Activated naive CD8-positive, alpha-beta T cell treated with anti-CD3 and anti-CD28 coated beads for 36 hours (primary cell): ENCODE measurements at regions not wholly inside any gene's neighbourhood (a gene's known extent, or its start where the extent isn't known, plus 50 kb on each side); places are given as distances from the start of the nearest gene placed in this dataset.

Experiments used
- DNase-seq: peaks from one replicate; pipeline ENCODE4 v3.0.0; 2021
- H3K27ac Mint-ChIP-seq: one replicate; pipeline ENCODE4 v1.8.0; 2022; ENCODE audit warnings: mild to moderate bottlenecking, moderate library complexity, mixed read lengths
- H3K27me3 Mint-ChIP-seq: one replicate; pipeline ENCODE4 v1.8.0; 2022; ENCODE audit warnings: mild to moderate bottlenecking, mixed read lengths
- H3K36me3 Mint-ChIP-seq: one replicate; pipeline ENCODE4 v1.8.0; 2021; ENCODE audit warnings: mild to moderate bottlenecking, mixed read lengths
- H3K4me1 Mint-ChIP-seq: one replicate; pipeline ENCODE4 v1.8.0; 2021; ENCODE audit warnings: mixed read lengths
- H3K4me3 Mint-ChIP-seq: one replicate; pipeline ENCODE4 v1.8.0; 2022; ENCODE audit warnings: mild to moderate bottlenecking, moderate library complexity, mixed read lengths
- H3K9me3 Mint-ChIP-seq: one replicate; pipeline ENCODE4 v1.8.0; 2022; ENCODE audit warnings: mixed read lengths

- H3K4me3 Mint-ChIP-seq: no peak overlapping the region
- no peak for DNase-seq
- no peaks in the 10 kb centered on the region for H3K4me1 Mint-ChIP-seq
- H3K9me3 Mint-ChIP-seq: peaks cover 2% of the 10 kb centered on the region
- no peaks in the 10 kb centered on the region for H3K36me3 Mint-ChIP-seq
- H3K27me3 Mint-ChIP-seq: no peaks in the 10 kb centered on the region
- H3K27ac Mint-ChIP-seq: no peak overlapping the region
Measured at GRCh38 chr5:101929628-101930027, 366.5 kb downstream of the SLCO4C1 start.

GRCh38 chr5:101917166-101917565, 378.9 kb downstream of the SLCO4C1 start:
- H3K4me1 Mint-ChIP-seq: no peaks in the 10 kb centered on the region
- no peaks in the 10 kb centered on the region for H3K27me3 Mint-ChIP-seq
- H3K9me3 Mint-ChIP-seq: peaks cover 2% of the 10 kb centered on the region
- H3K36me3 Mint-ChIP-seq: no peaks in the 10 kb centered on the region
- H3K27ac Mint-ChIP-seq: no peak overlapping the region
- H3K4me3 Mint-ChIP-seq: no peak overlapping the region
- DNase-seq: no peak

- DNase-seq: no peak
- Mint-ChIP-seq H3K9me3 (peaks cover 2% of the 10 kb centered on the region), H3K36me3 (no peaks in the 10 kb centered on the region), H3K27ac (no peak overlapping the region), H3K27me3 (no peaks in the 10 kb centered on the region), H3K4me3 (no peak overlapping the region), H3K4me1 (no peaks in the 10 kb centered on the region)
Measured at GRCh38 chr5:101915554-101915953, 380.5 kb downstream of the SLCO4C1 start.

GRCh38 chr5:101904736-101905135, 391.3 kb downstream of the SLCO4C1 start:
- H3K36me3 Mint-ChIP-seq: no peaks in the 10 kb centered on the region
- no peak overlapping the region for H3K4me3 Mint-ChIP-seq
- no peak for DNase-seq
- no peaks in the 10 kb centered on the region for H3K4me1 Mint-ChIP-seq
- H3K27me3 Mint-ChIP-seq: no peaks in the 10 kb centered on the region
- H3K9me3 Mint-ChIP-seq: no peaks in the 10 kb centered on the region
- H3K27ac Mint-ChIP-seq: no peak overlapping the region

GRCh38 chr5:101897914-101898313, 398.2 kb downstream of the SLCO4C1 start:
- no peak for DNase-seq
- no peaks in the 10 kb centered on the region for H3K36me3 Mint-ChIP-seq
- no peaks in the 10 kb centered on the region for H3K4me1 Mint-ChIP-seq
- no peak overlapping the region for H3K4me3 Mint-ChIP-seq
- no peaks in the 10 kb centered on the region for H3K27me3 Mint-ChIP-seq
- H3K27ac Mint-ChIP-seq: no peak overlapping the region
- peaks cover 3% of the 10 kb centered on the region for H3K9me3 Mint-ChIP-seq

GRCh38 chr5:101894985-101895384, 401.1 kb downstream of the SLCO4C1 start:
- peaks cover 3% of the 10 kb centered on the region for H3K9me3 Mint-ChIP-seq
- H3K4me1 Mint-ChIP-seq: no peaks in the 10 kb centered on the region
- H3K27me3 Mint-ChIP-seq: no peaks in the 10 kb centered on the region
- no peak overlapping the region for H3K27ac Mint-ChIP-seq
- no peak overlapping the region for H3K4me3 Mint-ChIP-seq
- H3K36me3 Mint-ChIP-seq: no peaks in the 10 kb centered on the region
- no peak for DNase-seq

GRCh38 chr5:101878190-101878589, 417.9 kb downstream of the SLCO4C1 start:
- H3K36me3 Mint-ChIP-seq: no peaks in the 10 kb centered on the region
- no peak overlapping the region for H3K27ac Mint-ChIP-seq
- H3K4me3 Mint-ChIP-seq: no peak overlapping the region
- no peaks in the 10 kb centered on the region for H3K9me3 Mint-ChIP-seq
- H3K4me1 Mint-ChIP-seq: no peaks in the 10 kb centered on the region
- no peak for DNase-seq
- H3K27me3 Mint-ChIP-seq: no peaks in the 10 kb centered on the region

GRCh38 chr5:101877451-101877850, 418.6 kb downstream of the SLCO4C1 start:
- Mint-ChIP-seq H3K36me3 (no peaks in the 10 kb centered on the region), H3K9me3 (no peaks in the 10 kb centered on the region), H3K27ac (no peak overlapping the region), H3K4me3 (no peak overlapping the region), H3K27me3 (no peaks in the 10 kb centered on the region), H3K4me1 (no peaks in the 10 kb centered on the region)
- no peak for DNase-seq

GRCh38 chr5:101866473-101866872, 429.6 kb downstream of the SLCO4C1 start:
- H3K36me3 Mint-ChIP-seq: no peaks in the 10 kb centered on the region
- no peak for DNase-seq
- no peak overlapping the region for H3K27ac Mint-ChIP-seq
- no peak overlapping the region for H3K4me3 Mint-ChIP-seq
- no peaks in the 10 kb centered on the region for H3K27me3 Mint-ChIP-seq
- H3K4me1 Mint-ChIP-seq: no peaks in the 10 kb centered on the region
- H3K9me3 Mint-ChIP-seq: peaks cover 9% of the 10 kb centered on the region

- H3K27me3 Mint-ChIP-seq: no peaks in the 10 kb centered on the region
- H3K4me3 Mint-ChIP-seq: no peak overlapping the region
- peaks cover 6% of the 10 kb centered on the region for H3K9me3 Mint-ChIP-seq
Measured at GRCh38 chr5:101860563-101860962, 435.5 kb downstream of the SLCO4C1 start.

GRCh38 chr5:101860145-101860544, 435.9 kb downstream of the SLCO4C1 start:
- no peaks in the 10 kb centered on the region for H3K4me1 Mint-ChIP-seq
- no peak overlapping the region for H3K4me3 Mint-ChIP-seq
- DNase-seq: no peak
- H3K27ac Mint-ChIP-seq: no peak overlapping the region
- no peaks in the 10 kb centered on the region for H3K27me3 Mint-ChIP-seq
- H3K9me3 Mint-ChIP-seq: peaks cover 6% of the 10 kb centered on the region
- H3K36me3 Mint-ChIP-seq: no peaks in the 10 kb centered on the region

More at GRCh38 chr5:101860563-101860962, 435.5 kb downstream of the SLCO4C1 start:
- Mint-ChIP-seq H3K27ac (no peak overlapping the region), H3K4me1 (no peaks in the 10 kb centered on the region), H3K36me3 (no peaks in the 10 kb centered on the region)
- no peak for DNase-seq

- no peaks in the 10 kb centered on the region for H3K27me3 Mint-ChIP-seq
- DNase-seq: no peak
- H3K36me3 Mint-ChIP-seq: no peaks in the 10 kb centered on the region
- H3K27ac Mint-ChIP-seq: no peak overlapping the region
- H3K9me3 Mint-ChIP-seq: peaks cover 3% of the 10 kb centered on the region
- no peaks in the 10 kb centered on the region for H3K4me1 Mint-ChIP-seq
- no peak overlapping the region for H3K4me3 Mint-ChIP-seq
Measured at GRCh38 chr5:101846496-101846895, 449.6 kb downstream of the SLCO4C1 start.

GRCh38 chr5:101843055-101843454, 453.0 kb downstream of the SLCO4C1 start:
- DNase-seq: no peak
- Mint-ChIP-seq H3K36me3 (no peaks in the 10 kb centered on the region), H3K27me3 (no peaks in the 10 kb centered on the region), H3K4me3 (no peak overlapping the region), H3K4me1 (no peaks in the 10 kb centered on the region), H3K9me3 (peaks cover 2% of the 10 kb centered on the region), H3K27ac (no peak overlapping the region)

- Mint-ChIP-seq H3K27me3 (no peaks in the 10 kb centered on the region), H3K27ac (no peak overlapping the region), H3K36me3 (no peaks in the 10 kb centered on the region), H3K4me3 (no peak overlapping the region), H3K4me1 (no peaks in the 10 kb centered on the region), H3K9me3 (no peaks in the 10 kb centered on the region)
- DNase-seq: no peak
Measured at GRCh38 chr5:101838435-101838834, 457.6 kb downstream of the SLCO4C1 start.

- no peak for DNase-seq
- H3K9me3 Mint-ChIP-seq: peaks cover 8% of the 10 kb centered on the region
- H3K4me3 Mint-ChIP-seq: no peak overlapping the region
- H3K36me3 Mint-ChIP-seq: no peaks in the 10 kb centered on the region
- H3K27me3 Mint-ChIP-seq: no peaks in the 10 kb centered on the region
- H3K4me1 Mint-ChIP-seq: no peaks in the 10 kb centered on the region
- H3K27ac Mint-ChIP-seq: no peak overlapping the region
Measured at GRCh38 chr5:101829255-101829654, 466.8 kb downstream of the SLCO4C1 start.

GRCh38 chr5:101811466-101811865, 484.6 kb downstream of the SLCO4C1 start:
- no peaks in the 10 kb centered on the region for H3K9me3 Mint-ChIP-seq
- peaks cover 2% of the 10 kb centered on the region for H3K36me3 Mint-ChIP-seq
- no peak overlapping the region for H3K4me3 Mint-ChIP-seq
- DNase-seq: no peak
- no peak overlapping the region for H3K27ac Mint-ChIP-seq
- no peaks in the 10 kb centered on the region for H3K4me1 Mint-ChIP-seq
- H3K27me3 Mint-ChIP-seq: no peaks in the 10 kb centered on the region

- no peak for DNase-seq
- Mint-ChIP-seq H3K27me3 (no peaks in the 10 kb centered on the region), H3K4me1 (no peaks in the 10 kb centered on the region), H3K36me3 (peaks cover 2% of the 10 kb centered on the region), H3K4me3 (no peak overlapping the region), H3K27ac (no peak overlapping the region), H3K9me3 (no peaks in the 10 kb centered on the region)
Measured at GRCh38 chr5:101806410-101806809, 489.7 kb downstream of the SLCO4C1 start.
